ENCODE measurements at regions not wholly inside any gene's neighbourhood (a gene's known extent, or its start where the extent isn't known, plus 50 kb on each side); places are given as distances from the start of the nearest gene placed in this dataset.

GRCh38 chr16:79363035-79363434 lies 237.5 kb downstream of the MAF start:
- TF ChIP-seq, protein P1, sequence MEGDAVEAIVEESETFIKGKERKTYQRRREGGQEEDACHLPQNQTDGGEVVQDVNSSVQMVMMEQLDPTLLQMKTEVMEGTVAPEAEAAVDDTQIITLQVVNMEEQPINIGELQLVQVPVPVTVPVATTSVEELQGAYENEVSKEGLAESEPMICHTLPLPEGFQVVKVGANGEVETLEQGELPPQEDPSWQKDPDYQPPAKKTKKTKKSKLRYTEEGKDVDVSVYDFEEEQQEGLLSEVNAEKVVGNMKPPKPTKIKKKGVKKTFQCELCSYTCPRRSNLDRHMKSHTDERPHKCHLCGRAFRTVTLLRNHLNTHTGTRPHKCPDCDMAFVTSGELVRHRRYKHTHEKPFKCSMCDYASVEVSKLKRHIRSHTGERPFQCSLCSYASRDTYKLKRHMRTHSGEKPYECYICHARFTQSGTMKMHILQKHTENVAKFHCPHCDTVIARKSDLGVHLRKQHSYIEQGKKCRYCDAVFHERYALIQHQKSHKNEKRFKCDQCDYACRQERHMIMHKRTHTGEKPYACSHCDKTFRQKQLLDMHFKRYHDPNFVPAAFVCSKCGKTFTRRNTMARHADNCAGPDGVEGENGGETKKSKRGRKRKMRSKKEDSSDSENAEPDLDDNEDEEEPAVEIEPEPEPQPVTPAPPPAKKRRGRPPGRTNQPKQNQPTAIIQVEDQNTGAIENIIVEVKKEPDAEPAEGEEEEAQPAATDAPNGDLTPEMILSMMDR (IDR thresholded peaks at IDR 0.05 in 2 of 3, conservative IDR thresholded peaks at IDR 0.05 in 1 of 3; ENCODE audit: borderline replicate concordance in 1 of 3, insufficient read depth in 1 of 3, low read depth in 2 of 3, low read length in 2 of 3): no peak
- TF ChIP-seq REST (IDR thresholded peaks at IDR 0.05; ENCODE audit: low read depth) (no peak), YY1 (IDR thresholded peaks at IDR 0.05; ENCODE audit: extremely low read depth, insufficient replicate concordance, low read depth, low read length) (no peak), EZH2phosphoT487 (IDR thresholded peaks at IDR 0.05; ENCODE audit: borderline replicate concordance) (no peak), SP1 (IDR thresholded peaks at IDR 0.05; ENCODE audit: low read depth) (no peak), EZH2 (IDR thresholded peaks at IDR 0.05) (no peak), POLR2A (IDR thresholded peaks at IDR 0.05; ENCODE audit: borderline replicate concordance, extremely low read depth, insufficient read depth, insufficient read length) (no peak), RAD21 (IDR thresholded peaks at IDR 0.05; ENCODE audit: low read depth) (no peak)
